HEK293T (cell line): ENCODE measurements at regions not wholly inside any gene's neighbourhood (a gene's known extent, or its start where the extent isn't known, plus 50 kb on each side); places are given as distances from the start of the nearest gene placed in this dataset.

Source experiments
- ARNT ChIP-seq: fragments of 450-650 bp; IDR thresholded peaks from 2 replicates; pipeline ENCODE4 v1.6.1; 2017; ENCODE audit warnings: mild to moderate bottlenecking
- BHLHE40 ChIP-seq: fragments of 450-650 bp; IDR thresholded peaks from 2 replicates; pipeline ENCODE4 v1.6.1; 2016; ENCODE audit warnings: mild to moderate bottlenecking, moderate library complexity, borderline replicate concordance
- ELF4 ChIP-seq: fragments of 450-650 bp; IDR thresholded peaks from 2 replicates; pipeline ENCODE4 v1.6.1; 2017; ENCODE audit warnings: antibody characterized with exemption
- FOXA1 ChIP-seq: fragments of 450-650 bp; IDR thresholded peaks from 2 replicates; pipeline ENCODE4 v1.6.1; 2016; ENCODE audit warnings: mild to moderate bottlenecking
- FOXK2 ChIP-seq: fragments of 450-650 bp; IDR thresholded peaks from 2 replicates; pipeline ENCODE4 v1.6.1; 2016; ENCODE audit warnings: mild to moderate bottlenecking
- FOXM1 ChIP-seq: fragments of 450-650 bp; IDR thresholded peaks from 2 replicates; pipeline ENCODE4 v1.6.1; 2017; ENCODE audit warnings: mild to moderate bottlenecking, borderline replicate concordance
- L3MBTL2 ChIP-seq: fragments of 450-650 bp; conservative IDR thresholded peaks from 2 replicates; pipeline ENCODE4 v1.6.1; 2016; ENCODE audit warnings: mild to moderate bottlenecking
- LEF1 ChIP-seq: fragments of 450-650 bp; IDR thresholded peaks from 2 replicates; pipeline ENCODE4 v1.6.1; 2017; ENCODE audit warnings: mild to moderate bottlenecking, borderline replicate concordance
- SP1 ChIP-seq: fragments of 450-650 bp; IDR thresholded peaks from 2 replicates; pipeline ENCODE4 v1.6.1; 2017
- SUZ12 ChIP-seq: fragments of 450-650 bp; IDR thresholded peaks from 2 replicates; pipeline ENCODE4 v1.6.1; 2016; ENCODE audit warnings: mild to moderate bottlenecking
- TARDBP ChIP-seq: fragments of 450-650 bp; IDR thresholded peaks from 2 replicates; pipeline ENCODE4 v1.6.1; 2016
- ZNF384 ChIP-seq: fragments of 450-650 bp; IDR thresholded peaks from 2 replicates; pipeline ENCODE4 v1.6.1; 2016

- TF ChIP-seq ZNF384 = no peak
- no peak for TF ChIP-seq TARDBP
- no peak for TF ChIP-seq FOXK2
- TF ChIP-seq FOXM1 = no peak
- TF ChIP-seq SUZ12 = no peak
- no peak for TF ChIP-seq ARNT
- TF ChIP-seq SP1 = no peak
- TF ChIP-seq ELF4 = no peak
- no peak for TF ChIP-seq FOXA1
- no peak for TF ChIP-seq LEF1
- no peak for TF ChIP-seq BHLHE40
- no peak for TF ChIP-seq L3MBTL2
Measured at GRCh38 chr12:88351146-88351545, 209.0 kb downstream of the TMTC3 start.
